Calu3 (cell line): ENCODE measurements at regions not wholly inside any gene's neighbourhood (a gene's known extent, or its start where the extent isn't known, plus 50 kb on each side); places are given as distances from the start of the nearest gene placed in this dataset.

ENCODE experiments used
- BruUV-seq: library from RNA; stranded (reverse); fragments of 400-500 nt; replicated peaks from 2 replicates; lab custom pipeline; 2021; lab: Mats Ljungman, UMichigan
- CTCF ChIA-PET: fragments of 300-600 bp; sonication (Branson Sonifier 250); formaldehyde crosslinking; loops from one replicate; lab custom pipeline; 2022; ENCODE audit warnings: antibody characterized with exemption; lab: Charles Lee
- DNase-seq: peaks from one replicate; pipeline ENCODE4 v3.0.0; 2022
- H3K27ac Mint-ChIP-seq: one replicate; pipeline ENCODE4 v1.8.0; 2022; ENCODE audit warnings: mixed read lengths; ENCODE audit not compliant: unreplicated experiment
- H3K27me3 Mint-ChIP-seq: one replicate; pipeline ENCODE4 v1.8.0; 2022; ENCODE audit warnings: mixed read lengths; ENCODE audit not compliant: unreplicated experiment
- H3K36me3 Mint-ChIP-seq: one replicate; pipeline ENCODE4 v1.8.0; 2022; ENCODE audit warnings: mild to moderate bottlenecking, moderate library complexity, mixed read lengths; ENCODE audit not compliant: insufficient read depth, unreplicated experiment
- H3K4me1 Mint-ChIP-seq: one replicate; pipeline ENCODE4 v1.8.0; 2022; ENCODE audit warnings: mild to moderate bottlenecking, low read depth, mixed read lengths; ENCODE audit not compliant: unreplicated experiment
- H3K4me3 Mint-ChIP-seq: one replicate; pipeline ENCODE4 v1.8.0; 2022; ENCODE audit warnings: mild to moderate bottlenecking, low read depth, moderate library complexity, mixed read lengths; ENCODE audit not compliant: unreplicated experiment
- H3K9me3 Mint-ChIP-seq: one replicate; pipeline ENCODE4 v1.8.0; 2022; ENCODE audit warnings: low read depth, mixed read lengths; ENCODE audit not compliant: unreplicated experiment
- intact Hi-C: fragments of 100-400 bp; cut with micrococcal nuclease; formaldehyde crosslinking; loops from one replicate; pipeline ENCODE4 v1.10.0; 2022; ENCODE audit not compliant: unreplicated experiment
- TF ChIP-seq, protein P1 (sequence below): fragments of 200-600 bp; IDR thresholded peaks from one replicate; pipeline ENCODE4 v1.8.0; 2022; ENCODE audit warnings: antibody characterized with exemption; ENCODE audit not compliant: unreplicated experiment

GRCh38 chr7:116436305-116436826 is 63.2 kb upstream of the CAV2 start:
- CTCF ChIA-PET = interaction anchor here (1.0 kb wide), 1 partner anchor 10 kb away, joined by 4 read pairs; no protein-coding TSS in a partner anchor

DNA sequence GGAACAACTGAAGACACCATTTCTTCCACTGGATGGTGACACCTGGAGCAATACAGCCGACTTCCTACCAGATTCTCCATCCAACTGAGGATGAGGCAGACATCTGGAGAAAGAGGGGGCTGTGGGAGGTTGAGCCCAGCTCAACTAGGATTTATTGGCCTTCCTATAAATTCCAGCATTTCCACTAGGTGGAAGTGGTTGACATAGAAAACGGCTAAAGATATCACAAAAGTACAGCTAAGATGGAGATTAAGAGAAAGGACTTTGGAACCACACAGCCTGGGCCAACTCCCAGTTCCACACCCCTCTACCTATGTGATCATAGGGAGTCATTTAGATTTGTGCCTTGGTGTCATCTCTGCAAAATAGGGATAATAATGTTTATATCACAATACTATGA is 61.3 kb upstream of the CAV2 start:
- no TSS peak for BruUV-seq
- TF ChIP-seq, protein P1, sequence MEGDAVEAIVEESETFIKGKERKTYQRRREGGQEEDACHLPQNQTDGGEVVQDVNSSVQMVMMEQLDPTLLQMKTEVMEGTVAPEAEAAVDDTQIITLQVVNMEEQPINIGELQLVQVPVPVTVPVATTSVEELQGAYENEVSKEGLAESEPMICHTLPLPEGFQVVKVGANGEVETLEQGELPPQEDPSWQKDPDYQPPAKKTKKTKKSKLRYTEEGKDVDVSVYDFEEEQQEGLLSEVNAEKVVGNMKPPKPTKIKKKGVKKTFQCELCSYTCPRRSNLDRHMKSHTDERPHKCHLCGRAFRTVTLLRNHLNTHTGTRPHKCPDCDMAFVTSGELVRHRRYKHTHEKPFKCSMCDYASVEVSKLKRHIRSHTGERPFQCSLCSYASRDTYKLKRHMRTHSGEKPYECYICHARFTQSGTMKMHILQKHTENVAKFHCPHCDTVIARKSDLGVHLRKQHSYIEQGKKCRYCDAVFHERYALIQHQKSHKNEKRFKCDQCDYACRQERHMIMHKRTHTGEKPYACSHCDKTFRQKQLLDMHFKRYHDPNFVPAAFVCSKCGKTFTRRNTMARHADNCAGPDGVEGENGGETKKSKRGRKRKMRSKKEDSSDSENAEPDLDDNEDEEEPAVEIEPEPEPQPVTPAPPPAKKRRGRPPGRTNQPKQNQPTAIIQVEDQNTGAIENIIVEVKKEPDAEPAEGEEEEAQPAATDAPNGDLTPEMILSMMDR = no peak
- Mint-ChIP-seq H3K36me3 (peaks cover 11% of the 10 kb centered on the region), H3K4me1 (peaks cover 45% of the 10 kb centered on the region), H3K27ac (no peak overlapping the region), H3K4me3 (no peak overlapping the region), H3K27me3 (no peaks in the 10 kb centered on the region), H3K9me3 (peaks cover 2% of the 10 kb centered on the region)
- no peak for DNase-seq
- intact Hi-C loops = loop anchor here (2.0 kb wide), 1 partner anchor 151 kb away; no protein-coding TSS in a partner anchor
- CTCF ChIA-PET = interaction anchor here (0.9 to 1.6 kb wide), 5 partner anchors 14 to 153 kb away, joined by 3 to 15 read pairs (median 3); no protein-coding TSS in a partner anchor

More at GRCh38 chr7:116436305-116436826, 63.2 kb upstream of the CAV2 start:
- Mint-ChIP-seq H3K27ac (no peak overlapping the region), H3K27me3 (no peaks in the 10 kb centered on the region), H3K36me3 (no peaks in the 10 kb centered on the region), H3K4me1 (peaks cover 37% of the 10 kb centered on the region), H3K9me3 (peaks cover 2% of the 10 kb centered on the region), H3K4me3 (no peak overlapping the region)
- no TSS peak for BruUV-seq
- intact Hi-C loops = no loop called here
- TF ChIP-seq, protein P1 = no peak
- DNase-seq = no peak

DNA sequence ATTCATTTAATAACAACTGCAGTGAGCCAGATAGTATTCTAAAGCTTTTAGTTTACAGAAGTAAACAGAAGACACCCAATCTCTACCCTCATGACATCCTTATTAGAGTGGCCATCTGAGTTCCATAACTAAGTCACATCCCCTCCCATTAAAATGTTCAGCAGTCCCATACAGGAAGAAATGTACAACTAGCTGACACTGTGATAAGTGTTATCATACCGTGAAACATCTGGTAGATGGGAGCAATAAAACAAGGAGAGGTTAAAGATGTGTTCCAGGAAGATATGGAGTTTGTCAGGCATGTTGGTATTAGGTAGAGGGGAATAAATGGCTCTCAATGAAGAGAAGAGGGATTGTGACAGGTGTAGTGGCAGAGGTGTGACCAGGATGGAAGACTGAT is 60.5 kb upstream of the CAV2 start:
- H3K36me3 Mint-ChIP-seq = peaks cover 12% of the 10 kb centered on the region
- peaks cover 48% of the 10 kb centered on the region for H3K4me1 Mint-ChIP-seq
- no peaks in the 10 kb centered on the region for H3K27me3 Mint-ChIP-seq
- intact Hi-C loops = loop anchor here (2.0 kb wide), 1 partner anchor 150 kb away; no protein-coding TSS in a partner anchor
- no peak overlapping the region for H3K27ac Mint-ChIP-seq
- no peak for DNase-seq
- BruUV-seq = no TSS peak
- CTCF ChIA-PET = interaction anchor here (1.6 kb wide), 1 partner anchor 87 kb away, joined by 9 read pairs; no protein-coding TSS in a partner anchor
- H3K4me3 Mint-ChIP-seq = no peak overlapping the region
- TF ChIP-seq, protein P1 = no peak
- peaks cover 2% of the 10 kb centered on the region for H3K9me3 Mint-ChIP-seq

DNA sequence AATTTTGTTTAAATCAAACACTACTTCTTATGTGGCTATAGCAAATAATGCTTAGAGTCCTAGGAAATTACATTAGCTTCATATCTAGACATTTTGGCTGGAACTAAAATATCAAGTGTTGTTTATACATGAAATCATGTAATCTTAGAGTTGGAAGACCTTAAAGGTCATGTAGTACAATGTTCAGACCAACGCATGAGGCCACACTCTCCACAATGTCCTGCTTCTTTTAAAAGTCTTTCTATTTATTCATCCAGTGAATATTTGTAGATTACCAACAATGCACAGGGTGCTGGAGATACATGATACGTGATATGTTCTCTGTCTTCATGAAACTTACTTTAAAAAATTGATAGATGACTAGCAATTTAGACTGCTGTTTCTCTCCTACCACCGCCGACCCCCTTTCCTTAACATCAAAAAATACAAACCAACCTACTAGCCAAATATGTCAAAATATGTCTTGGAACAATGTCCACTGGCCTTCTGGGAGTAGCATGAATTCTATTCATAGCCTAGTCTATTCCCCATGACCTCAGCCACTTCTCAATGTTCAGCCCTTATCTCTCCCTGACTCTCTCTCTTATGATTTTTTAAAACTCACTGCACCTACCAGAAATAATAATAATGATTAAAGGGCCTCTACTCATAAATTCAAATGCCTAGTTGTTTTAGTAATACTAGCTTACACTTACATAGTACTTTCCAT is 59.5 kb upstream of the CAV2 start:
- Mint-ChIP-seq H3K27ac (no peak overlapping the region), H3K27me3 (no peaks in the 10 kb centered on the region), H3K4me3 (no peak overlapping the region), H3K4me1 (peaks cover 50% of the 10 kb centered on the region), H3K9me3 (peaks cover 5% of the 10 kb centered on the region), H3K36me3 (peaks cover 12% of the 10 kb centered on the region)
- intact Hi-C loops = loop anchor here (2.0 to 5.0 kb wide), 5 partner anchors 62 to 168 kb away; partner anchors contain the start of gene CAV1
- TF ChIP-seq, protein P1 = no peak
- no peak for DNase-seq
- CTCF ChIA-PET = no interaction called here
- BruUV-seq = no TSS peak
